Natural killer cell (primary cell): ENCODE measurements at regions not wholly inside any gene's neighbourhood (a gene's known extent, or its start where the extent isn't known, plus 50 kb on each side); places are given as distances from the start of the nearest gene placed in this dataset.

Experiments used
- ATAC-seq, 3 donors: fragments of 150-1000 bp in 2 of 3; fragments of 200-7000 bp in 1 of 3; cut with Tn5 transposase; 1 replicate in 1 of 3; 2 replicates in 2 of 3; pipeline ENCODE4 v1.10.0; 2021; ENCODE audit warnings: mild to moderate bottlenecking in 2 of 3, moderate library complexity in 2 of 3
- DNase-seq, 2 donors: peaks; one replicate each; pipeline versions ENCODE4 v3.0.0 to v3.0.0-alpha.2; 2013 to 2021; ENCODE audit warnings: mixed read lengths in 1 of 2
- H3K27ac ChIP-seq: one replicate; pipeline ENCODE4 v1.5.1; 2013; ENCODE audit warnings: mild to moderate bottlenecking, low read length
- H3K27me3 ChIP-seq: one replicate; pipeline ENCODE4 v1.6.1; 2013; ENCODE audit warnings: low read length; ENCODE audit not compliant: control insufficient read depth, insufficient read depth
- H3K36me3 ChIP-seq: one replicate; pipeline ENCODE4 v1.6.1; 2013; ENCODE audit warnings: low read length; ENCODE audit not compliant: control insufficient read depth, insufficient read depth
- H3K4me1 ChIP-seq: one replicate; pipeline ENCODE4 v1.6.1; 2013; ENCODE audit warnings: low read length; ENCODE audit not compliant: control insufficient read depth, insufficient read depth
- H3K4me3 ChIP-seq: one replicate; pipeline ENCODE4 v1.5.1; 2013; ENCODE audit warnings: low read length
- H3K9me3 ChIP-seq: one replicate; pipeline ENCODE4 v1.6.1; 2013; ENCODE audit warnings: low read length; ENCODE audit not compliant: control insufficient read depth, insufficient read depth
- H3K27ac Mint-ChIP-seq, 2 donors: one replicate each; pipeline ENCODE4 v1.8.0; 2022; ENCODE audit warnings: mild to moderate bottlenecking in 2 of 2, mixed read lengths in 2 of 2, moderate library complexity in 1 of 2
- H3K27me3 Mint-ChIP-seq, 2 donors: one replicate each; pipeline ENCODE4 v1.8.0; 2022; ENCODE audit warnings: low read depth in 2 of 2, mixed read lengths in 2 of 2
- H3K36me3 Mint-ChIP-seq: one replicate; pipeline ENCODE4 v1.8.0; 2022; ENCODE audit warnings: mixed read lengths
- H3K4me1 Mint-ChIP-seq, 2 donors: one replicate each; pipeline ENCODE4 v1.8.0; 2022; ENCODE audit warnings: mixed read lengths in 2 of 2
- H3K4me3 Mint-ChIP-seq: one replicate; pipeline ENCODE4 v1.8.0; 2022; ENCODE audit warnings: mild to moderate bottlenecking, moderate library complexity, mixed read lengths
- H3K9me3 Mint-ChIP-seq, 2 donors: one replicate each; pipeline ENCODE4 v1.8.0; 2022; ENCODE audit warnings: mixed read lengths in 2 of 2
- CTCF ChIP-seq: fragments of 200-600 bp; IDR thresholded peaks from one replicate; pipeline ENCODE4 v1.8.0; 2022; ENCODE audit warnings: antibody characterized with exemption
- WGBS: methylation state at CpG from one replicate; pipeline ENCODE4 v1.1.7; 2013; ENCODE audit warnings: missing lambda C conversion rate; ENCODE audit not compliant: insufficient coverage; 5-methylcytosine and 5-hydroxymethylcytosine counted together
- intact Hi-C: fragments of 100-400 bp; cut with micrococcal nuclease; formaldehyde crosslinking; loops from one replicate; pipeline ENCODE4 v1.14.2; 2022

GRCh38 chr22:46060292-46061123 lies 83.5 kb upstream of the WNT7B start:
- no peaks in the 10 kb centered on the region for H3K27me3 Mint-ChIP-seq
- H3K9me3 Mint-ChIP-seq = no peaks in the 10 kb centered on the region
- TF ChIP-seq CTCF = no peak
- Histone ChIP-seq H3K4me3 (no peak overlapping the region), H3K27me3 (no peaks in the 10 kb centered on the region), H3K36me3 (peaks cover 2% of the 10 kb centered on the region), H3K9me3 (no peaks in the 10 kb centered on the region), H3K4me1 (peaks cover 32% of the 10 kb centered on the region), H3K27ac (no peak overlapping the region)
- H3K36me3 Mint-ChIP-seq = no peaks in the 10 kb centered on the region
- 93% methylated on average over 10 of the region's 14 CpGs for WGBS
- intact Hi-C loops = no loop called here
- ATAC-seq (no peak), DNase-seq (no peak)
- H3K4me3 Mint-ChIP-seq = no peak overlapping the region
- peaks cover 41 to 42% of the 10 kb centered on the region in 2 donors for H3K4me1 Mint-ChIP-seq
- no peak overlapping the region for H3K27ac Mint-ChIP-seq

- Histone ChIP-seq H3K4me3 (no peak overlapping the region), H3K27ac (no peak overlapping the region), H3K4me1 (peaks cover 26% of the 10 kb centered on the region), H3K27me3 (no peaks in the 10 kb centered on the region), H3K9me3 (no peaks in the 10 kb centered on the region), H3K36me3 (peaks cover 2% of the 10 kb centered on the region)
- TF ChIP-seq CTCF = no peak
- intact Hi-C loops = no loop called here
- 59% methylated on average over 38 of the region's 38 CpGs for WGBS
- no peaks in the 10 kb centered on the region for H3K27me3 Mint-ChIP-seq
- H3K4me3 Mint-ChIP-seq = no peak overlapping the region
- DNase-seq = no peak
- no peaks in the 10 kb centered on the region for H3K36me3 Mint-ChIP-seq
- peaks cover 38 to 39% of the 10 kb centered on the region in 2 donors for H3K4me1 Mint-ChIP-seq
- no peak for ATAC-seq
- no peak overlapping the region for H3K27ac Mint-ChIP-seq
- no peaks in the 10 kb centered on the region for H3K9me3 Mint-ChIP-seq
Measured at GRCh38 chr22:46061124-46061500, 84.2 kb upstream of the WNT7B start.

- 83% methylated on average over 79 of the region's 79 CpGs for WGBS
- Histone ChIP-seq H3K4me1 (peaks cover 22% of the 10 kb centered on the region), H3K27me3 (no peaks in the 10 kb centered on the region), H3K27ac (no peak overlapping the region), H3K9me3 (no peaks in the 10 kb centered on the region), H3K4me3 (no peak overlapping the region), H3K36me3 (peaks cover 2% of the 10 kb centered on the region)
- Mint-ChIP-seq H3K27me3 (no peaks in the 10 kb centered on the region), H3K36me3 (no peaks in the 10 kb centered on the region), H3K4me1 (peaks cover 42% of the 10 kb centered on the region in 2 donors), H3K4me3 (no peak overlapping the region), H3K27ac (peak overlapping the region in 1 of 2 donors; percentile 57), H3K9me3 (no peaks in the 10 kb centered on the region)
- no peak for TF ChIP-seq CTCF
- intact Hi-C loops = no loop called here
- ATAC-seq (no peak), DNase-seq (no peak)
Measured at GRCh38 chr22:46061501-46062231, 84.7 kb upstream of the WNT7B start.
